HEK293 (cell line): ENCODE measurements at regions not wholly inside any gene's neighbourhood (a gene's known extent, or its start where the extent isn't known, plus 50 kb on each side); places are given as distances from the start of the nearest gene placed in this dataset.

Experiments
- CTCF ChIA-PET: fragments of 350-600 bp; formaldehyde crosslinking; extraction: SDS; loops from one replicate; lab custom pipeline; 2021; ENCODE audit warnings: antibody characterized with exemption; lab: Yijun Ruan, JAX
- POLR2A ChIA-PET: fragments of 300-600 bp; formaldehyde crosslinking; extraction: SDS; loops from one replicate; lab custom pipeline; 2020; ENCODE audit warnings: antibody characterized with exemption, inconsistent platforms; lab: Yijun Ruan, JAX
- H3K27ac ChIP-seq: fragments of 200-500 bp; sonication (Bioruptor generic); 2 replicates; pipeline ENCODE4 v1.5.1; 2014; ENCODE audit warnings: low read depth, low read length, control low read depth, inconsistent platforms; ENCODE audit errors: extremely low read depth
- H3K36me3 ChIP-seq, 2 experiments: fragments of 200-500 bp in 1 of 2; sonication (Bioruptor generic) in 1 of 2; 1 replicate in 1 of 2; 2 replicates in 1 of 2; pipeline ENCODE4 v1.5.1; 2014 to 2017; ENCODE audit warnings: inconsistent platforms in 2 of 2, low read length in 2 of 2; ENCODE audit not compliant: control insufficient read depth in 2 of 2, insufficient read depth in 1 of 2
- H3K4me1 ChIP-seq: fragments of 200-500 bp; sonication (Bioruptor generic); 2 replicates; pipeline ENCODE4 v1.5.1; 2014; ENCODE audit warnings: mild to moderate bottlenecking, low read length, inconsistent platforms; ENCODE audit not compliant: control insufficient read depth, insufficient read depth
- H3K4me3 ChIP-seq: 2 replicates; pipeline ENCODE4 v1.5.1; 2011; ENCODE audit warnings: low read depth, mild to moderate bottlenecking, control low read depth, low read length, moderate library complexity
- H3K9me3 ChIP-seq: fragments of 200-500 bp; sonication (Bioruptor generic); 2 replicates; pipeline ENCODE4 v1.5.1; 2014; ENCODE audit warnings: low read depth, low read length, inconsistent platforms; ENCODE audit not compliant: control insufficient read depth, insufficient read depth
- BCL11A ChIP-seq: fragments of 450-650 bp; formaldehyde crosslinking; IDR thresholded peaks from 2 replicates; pipeline ENCODE4 v1.5.1; 2016; ENCODE audit warnings: low read depth, missing biosample characterization, missing genetic modification characterization
- GLI4 ChIP-seq: fragments of 450-650 bp; formaldehyde crosslinking; IDR thresholded peaks from 2 replicates; pipeline ENCODE4 v1.5.1; 2016; ENCODE audit warnings: missing biosample characterization, missing genetic modification characterization
- GLIS2 ChIP-seq: fragments of 450-650 bp; formaldehyde crosslinking; IDR thresholded peaks from 2 replicates; pipeline ENCODE4 v1.5.1; 2016; ENCODE audit warnings: missing biosample characterization, missing genetic modification characterization
- ZBTB1 ChIP-seq: fragments of 450-650 bp; formaldehyde crosslinking; IDR thresholded peaks from 2 replicates; pipeline ENCODE4 v1.5.1; 2016; ENCODE audit warnings: missing biosample characterization, missing genetic modification characterization
- ZBTB17 ChIP-seq: fragments of 450-650 bp; formaldehyde crosslinking; IDR thresholded peaks from 2 replicates; pipeline ENCODE4 v1.5.1; 2016; ENCODE audit warnings: missing biosample characterization, missing genetic modification characterization
- ZBTB44 ChIP-seq: fragments of 450-650 bp; IDR thresholded peaks from 2 replicates; pipeline ENCODE4 v1.5.1; 2018; ENCODE audit warnings: missing biosample characterization, mild to moderate bottlenecking, missing genetic modification characterization
- ZNF132 ChIP-seq: fragments of 450-650 bp; formaldehyde crosslinking; IDR thresholded peaks from 2 replicates; pipeline ENCODE4 v1.5.1; 2017; ENCODE audit warnings: missing biosample characterization, missing genetic modification characterization, borderline replicate concordance
- ZNF148 ChIP-seq: fragments of 450-650 bp; formaldehyde crosslinking; IDR thresholded peaks from 2 replicates; pipeline ENCODE4 v1.5.0; 2017; ENCODE audit warnings: missing biosample characterization, missing genetic modification characterization, borderline replicate concordance
- ZNF248 ChIP-seq: fragments of 450-650 bp; formaldehyde crosslinking; IDR thresholded peaks from 2 replicates; pipeline ENCODE4 v1.5.1; 2017; ENCODE audit warnings: missing biosample characterization, missing genetic modification characterization
- ZNF488 ChIP-seq: fragments of 450-650 bp; formaldehyde crosslinking; IDR thresholded peaks from 2 replicates; pipeline ENCODE4 v1.5.1; 2016; ENCODE audit warnings: missing biosample characterization, missing genetic modification characterization
- ZNF518A ChIP-seq: fragments of 450-650 bp; formaldehyde crosslinking; conservative IDR thresholded peaks from 2 replicates; pipeline ENCODE4 v1.5.1; 2016; ENCODE audit warnings: low read depth, missing biosample characterization, missing genetic modification characterization
- ZNF555 ChIP-seq: fragments of 450-650 bp; formaldehyde crosslinking; conservative IDR thresholded peaks from 2 replicates; pipeline ENCODE4 v1.5.1; 2017; ENCODE audit warnings: missing biosample characterization, mild to moderate bottlenecking, missing genetic modification characterization, inconsistent platforms
- ZNF580 ChIP-seq: fragments of 450-650 bp; formaldehyde crosslinking; IDR thresholded peaks from 2 replicates; pipeline ENCODE4 v1.5.1; 2016; ENCODE audit warnings: missing biosample characterization, missing genetic modification characterization
- ZNF830 ChIP-seq: fragments of 450-650 bp; IDR thresholded peaks from 2 replicates; pipeline ENCODE4 v1.5.0; 2018; ENCODE audit warnings: missing biosample characterization, missing genetic modification characterization, low read depth, mild to moderate bottlenecking, moderate library complexity
- ZNF843 ChIP-seq: fragments of 450-650 bp; formaldehyde crosslinking; IDR thresholded peaks from 2 replicates; pipeline ENCODE4 v1.5.1; 2016; ENCODE audit warnings: missing biosample characterization, missing genetic modification characterization

- Histone ChIP-seq H3K4me1 (no peaks in the 10 kb centered on the region), H3K27ac (no peak overlapping the region), H3K9me3 (no peaks in the 10 kb centered on the region; the same call in 1 of the 2 replicates), H3K4me3 (no peak overlapping the region), H3K36me3 (no peaks in the 10 kb centered on the region)
- ChIA-PET POLR2A (interaction anchor here (0.8 kb wide), 1 partner anchor 10 kb away, joined by 6 read pairs; no protein-coding TSS in a partner anchor), CTCF (interaction anchor here (0.7 kb wide), 1 partner anchor 16 kb away, joined by 4 read pairs; no protein-coding TSS in a partner anchor)
- TF ChIP-seq ZNF132 (tag by site-specific recombination) (no peak), ZBTB44 (no peak), ZNF555 (tag by site-specific recombination) (no peak), ZNF248 (tag by site-specific recombination) (no peak), ZNF843 (tag by site-specific recombination) (no peak), ZNF580 (tag by site-specific recombination) (no peak), ZNF518A (tag by site-specific recombination) (no peak)
Observed at GRCh38 chr6:4450237-4450636, 314.9 kb upstream of the ECI2 start.

GRCh38 chr6:4449409-4449808 is 314.0 kb upstream of the ECI2 start:
- no peak overlapping the region for H3K4me3 ChIP-seq
- POLR2A ChIA-PET, result no interaction called here
- TF ChIP-seq GLI4 (tag by site-specific recombination) (no peak), BCL11A (tag by site-specific recombination) (no peak), ZBTB17 (tag by site-specific recombination) (no peak), GLIS2 (tag by site-specific recombination) (no peak), ZNF830 (tag by site-specific recombination) (no peak), ZBTB1 (tag by site-specific recombination) (no peak), ZNF488 (tag by site-specific recombination) (no peak), ZNF148 (tag by site-specific recombination) (no peak)
- H3K9me3 ChIP-seq, result no peaks in the 10 kb centered on the region; the same call in 1 of the 2 replicates
- H3K4me1 ChIP-seq, result no peaks in the 10 kb centered on the region
- no peak overlapping the region for H3K27ac ChIP-seq
- H3K36me3 ChIP-seq, result no peaks in the 10 kb centered on the region
- CTCF ChIA-PET, result no interaction called here
